Daoy (cell line): ENCODE measurements at regions not wholly inside any gene's neighbourhood (a gene's known extent, or its start where the extent isn't known, plus 50 kb on each side); places are given as distances from the start of the nearest gene placed in this dataset.

ENCODE experiments used
- DNase-seq: peaks from one replicate; pipeline ENCODE4 v3.0.0-alpha.2; 2015; ENCODE audit warnings: low read depth

DNA sequence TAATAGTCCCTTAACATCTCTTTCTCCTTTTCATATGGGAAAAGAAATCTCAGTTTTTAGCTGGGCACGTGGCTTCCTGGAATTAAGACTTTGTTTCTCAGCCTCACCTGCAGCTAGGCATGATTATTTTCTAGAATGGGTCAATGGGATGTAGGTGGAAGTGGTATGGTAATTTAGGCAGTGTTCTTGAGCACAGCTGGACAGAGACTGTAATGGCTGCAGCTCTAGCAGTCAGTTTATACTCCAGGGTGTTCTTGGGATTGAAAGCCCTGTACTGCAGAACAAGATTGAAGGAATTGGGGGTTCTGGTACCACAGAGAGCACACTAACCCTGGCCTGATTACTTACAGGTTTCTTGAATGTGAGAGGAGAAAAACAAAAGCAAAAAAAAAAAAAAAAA is 455.9 kb upstream of the ZNF608 start:
- no peak for DNase-seq

DNA sequence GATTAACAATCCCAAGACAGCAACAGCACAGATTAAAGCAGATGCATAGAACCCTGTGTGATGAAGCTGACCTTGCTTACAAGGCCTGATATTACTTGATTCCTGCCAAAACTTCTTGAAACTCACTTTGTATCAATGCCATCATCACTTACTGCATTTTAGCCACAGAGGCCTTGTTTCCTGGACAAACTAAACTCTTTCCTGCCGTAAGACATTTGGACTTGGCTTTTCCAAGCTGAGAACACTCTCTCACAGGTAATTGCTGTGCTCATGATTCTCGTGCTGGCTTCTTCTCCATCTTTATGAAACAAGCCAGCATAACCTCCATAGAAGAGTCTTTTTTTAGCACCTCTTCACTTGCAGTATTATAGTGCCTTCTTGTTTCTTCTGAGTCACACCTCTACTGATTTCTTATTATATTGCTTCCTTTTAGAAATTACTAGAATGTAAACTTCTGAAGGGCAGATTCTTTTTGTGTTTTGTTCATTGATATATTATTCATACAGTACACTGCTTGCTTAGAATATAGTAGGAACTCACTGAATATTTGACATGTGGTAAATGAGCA is 456.5 kb upstream of the ZNF608 start:
- DNase-seq = no peak

DNA sequence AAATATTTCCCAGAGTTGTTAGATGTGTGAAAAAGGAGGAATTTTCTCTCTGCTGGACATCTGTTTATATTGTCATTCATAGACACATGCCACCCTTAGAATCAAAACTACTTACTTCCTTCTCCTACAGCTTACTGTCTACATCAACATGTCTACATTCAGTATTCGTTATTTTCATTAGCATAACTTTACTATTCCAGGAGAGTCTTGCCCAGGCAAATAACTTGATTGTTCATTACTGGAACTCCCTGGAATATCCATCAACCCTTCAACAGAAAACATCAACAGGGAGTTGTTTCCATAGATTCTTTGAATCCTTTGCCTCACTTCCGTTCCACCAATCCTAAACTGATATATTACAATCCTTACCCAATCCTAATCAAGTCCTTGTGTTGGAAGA is 457.5 kb upstream of the ZNF608 start:
- no peak for DNase-seq

DNA sequence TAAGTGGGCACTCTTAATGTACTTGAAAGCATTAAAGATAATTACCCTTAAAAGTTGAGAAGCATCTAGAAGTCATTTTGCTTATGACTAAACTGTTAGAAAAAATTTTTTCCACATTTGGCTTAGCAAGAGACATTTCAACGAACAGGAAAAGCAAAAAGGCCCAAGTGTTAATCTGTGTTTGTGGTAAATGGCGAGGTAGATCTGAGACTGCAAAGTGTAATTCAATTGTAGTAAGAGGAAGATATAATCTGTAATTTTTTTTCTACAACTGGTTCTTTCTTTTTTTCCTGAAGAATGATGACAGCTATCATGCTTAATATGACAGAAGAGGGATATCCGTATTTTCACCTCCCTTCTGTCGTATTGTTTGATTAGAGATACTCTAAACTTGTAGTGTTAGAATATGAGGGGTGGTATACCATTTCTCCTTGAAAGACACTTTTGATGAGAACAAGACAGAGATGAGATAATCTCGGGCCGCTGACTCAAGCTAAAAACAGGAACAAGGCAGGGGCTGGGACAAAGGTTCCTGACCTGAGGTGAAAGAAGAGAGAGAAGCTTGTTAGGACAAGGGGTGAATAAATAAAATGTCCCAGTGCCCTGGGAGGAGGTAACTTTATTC is 459.3 kb upstream of the ZNF608 start:
- DNase-seq = no peak

DNA sequence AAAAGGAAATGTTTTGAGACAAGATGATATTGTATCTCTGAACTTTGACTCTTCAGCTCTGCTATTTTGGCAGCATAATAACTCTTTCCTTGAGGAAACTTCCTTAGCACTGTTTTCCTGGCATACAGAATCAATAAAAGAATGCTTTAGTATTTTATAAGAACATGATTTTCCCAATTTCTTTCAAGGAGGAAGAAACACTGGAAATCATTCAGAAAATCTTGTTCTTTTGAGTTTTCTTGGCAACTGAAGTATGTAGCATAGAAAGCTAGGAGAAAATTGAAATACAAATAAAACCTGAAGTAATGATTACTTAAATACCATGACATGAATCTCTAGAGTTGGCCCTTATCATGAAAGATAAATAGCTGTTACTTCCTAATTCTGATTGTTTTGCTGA is 461.4 kb upstream of the ZNF608 start:
- no peak for DNase-seq

DNA sequence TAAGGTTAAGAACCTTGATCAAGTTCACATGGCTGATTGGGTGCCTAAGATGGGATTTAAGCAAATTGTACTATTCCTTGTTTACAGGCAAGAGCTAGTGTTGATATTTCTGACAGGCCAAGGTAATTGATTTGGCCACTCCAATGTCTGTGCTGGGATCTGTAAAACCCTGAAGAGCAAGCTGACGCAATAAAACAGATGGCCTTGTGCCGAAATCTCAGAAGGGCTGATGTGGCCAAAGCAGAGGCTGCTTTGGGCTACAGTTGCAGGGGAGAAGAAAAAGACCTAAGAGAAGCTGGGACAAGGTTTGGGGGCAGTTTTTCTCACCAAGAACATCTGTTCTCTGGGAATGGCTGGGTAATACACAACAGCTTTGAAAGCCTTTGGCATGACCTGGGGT is 463.2 kb upstream of the ZNF608 start:
- DNase-seq = no peak

DNA sequence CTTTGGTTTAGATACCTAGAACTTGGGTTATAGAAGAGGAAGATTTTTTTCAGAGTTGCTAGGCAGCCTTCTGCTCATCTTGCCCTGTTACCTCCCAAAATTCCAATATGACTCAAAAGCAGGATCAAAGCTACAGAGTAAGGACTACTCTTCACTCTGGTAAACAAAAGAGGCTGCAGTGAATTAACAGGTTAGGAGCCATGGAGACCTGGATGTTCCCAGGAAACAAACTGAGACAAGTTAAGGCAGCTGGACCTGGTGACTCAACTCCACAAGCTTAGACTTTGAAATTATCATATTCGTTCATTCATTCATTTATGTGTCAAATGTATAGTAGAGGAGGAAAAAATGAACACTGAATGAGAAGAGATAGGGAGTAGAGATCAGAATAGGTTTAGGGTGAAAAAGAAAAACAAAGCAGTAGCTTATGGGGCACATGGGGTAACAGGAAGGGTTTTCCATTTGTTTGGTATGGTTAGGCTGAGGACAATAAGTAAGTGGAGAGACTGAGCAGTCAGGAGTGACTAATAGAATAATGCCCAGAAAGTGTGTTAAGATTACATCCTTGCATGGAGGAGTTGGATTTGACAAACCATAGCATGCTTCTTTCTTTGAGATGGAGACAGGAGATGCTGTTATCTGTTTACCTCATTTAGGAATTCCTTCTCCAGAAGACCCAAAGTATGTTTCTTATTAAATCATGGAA is 464.0 kb upstream of the ZNF608 start:
- DNase-seq = no peak

DNA sequence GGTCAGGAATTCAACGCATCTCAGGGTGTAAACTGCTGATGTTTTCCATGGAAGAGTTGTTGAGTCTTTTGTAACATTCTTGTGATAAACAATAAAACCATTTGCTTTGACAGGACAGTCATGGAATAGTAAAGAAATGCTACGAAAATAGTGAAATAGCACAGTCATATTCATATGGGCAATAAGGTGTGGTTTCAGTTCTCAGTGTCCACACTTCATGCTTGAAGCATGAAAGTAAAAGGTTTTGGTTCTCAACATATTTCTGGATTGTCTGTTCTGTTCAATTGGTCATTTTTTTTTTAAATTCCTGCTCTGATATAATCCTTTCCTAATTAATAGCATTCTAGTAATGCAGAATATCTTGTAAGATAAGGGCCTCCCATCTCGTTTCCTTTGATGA is 467.6 kb upstream of the ZNF608 start:
- no peak for DNase-seq

DNA sequence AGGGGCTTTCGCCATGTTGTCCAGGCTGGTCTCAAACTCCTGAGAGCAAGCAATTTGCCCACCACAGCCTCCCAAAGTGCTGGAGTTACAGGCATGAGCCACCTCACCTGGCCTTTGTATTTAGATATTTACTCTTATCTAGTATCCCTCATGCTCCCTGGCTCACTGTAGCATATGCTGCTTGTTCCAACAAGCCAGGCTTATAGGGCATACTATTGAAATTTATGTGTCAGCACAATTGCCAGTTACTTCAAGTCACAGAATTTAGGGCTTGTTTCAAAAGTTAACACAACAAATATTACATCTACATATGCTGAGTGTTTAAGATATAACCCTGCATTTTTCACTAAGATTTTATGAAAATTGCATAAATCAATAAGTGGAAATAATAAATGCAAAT is 469.2 kb upstream of the ZNF608 start:
- no peak for DNase-seq

DNA sequence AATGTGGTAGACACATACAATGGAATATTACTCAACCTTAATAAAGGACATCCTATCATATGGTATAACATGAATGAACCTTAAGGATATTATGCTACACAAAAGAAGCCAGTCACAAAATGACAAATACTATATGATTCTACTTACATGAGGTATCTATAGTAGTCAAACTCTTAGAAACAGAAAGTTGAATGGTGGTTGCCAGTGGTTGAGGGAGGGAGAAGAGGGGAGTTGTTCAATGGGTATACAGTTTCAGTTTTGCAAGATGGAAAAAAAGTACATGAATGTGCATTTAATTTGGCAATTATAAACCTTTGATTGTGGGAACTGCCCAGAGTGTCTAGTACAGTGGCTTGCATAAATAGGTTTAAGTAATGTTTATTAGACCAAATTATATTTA is 473.3 kb upstream of the ZNF608 start:
- no peak for DNase-seq

DNA sequence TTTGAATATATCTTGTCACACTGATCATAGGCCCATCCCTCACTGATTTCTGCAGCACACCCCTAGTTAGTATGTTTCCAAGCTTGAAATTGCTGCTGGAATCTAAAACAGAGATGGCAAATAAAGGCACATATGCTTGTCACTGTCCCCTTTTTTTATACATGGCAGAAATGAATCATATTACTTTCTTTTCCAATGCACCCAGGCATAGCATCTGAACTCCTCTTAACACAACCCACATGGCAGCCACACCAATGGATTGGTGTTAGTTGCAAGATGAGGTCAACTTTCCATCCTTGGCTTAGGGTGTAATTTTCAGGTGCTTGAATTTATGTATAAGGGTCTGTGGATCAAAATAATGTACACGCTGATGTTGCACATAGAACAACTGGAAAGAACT is 473.8 kb upstream of the ZNF608 start:
- DNase-seq = no peak

DNA sequence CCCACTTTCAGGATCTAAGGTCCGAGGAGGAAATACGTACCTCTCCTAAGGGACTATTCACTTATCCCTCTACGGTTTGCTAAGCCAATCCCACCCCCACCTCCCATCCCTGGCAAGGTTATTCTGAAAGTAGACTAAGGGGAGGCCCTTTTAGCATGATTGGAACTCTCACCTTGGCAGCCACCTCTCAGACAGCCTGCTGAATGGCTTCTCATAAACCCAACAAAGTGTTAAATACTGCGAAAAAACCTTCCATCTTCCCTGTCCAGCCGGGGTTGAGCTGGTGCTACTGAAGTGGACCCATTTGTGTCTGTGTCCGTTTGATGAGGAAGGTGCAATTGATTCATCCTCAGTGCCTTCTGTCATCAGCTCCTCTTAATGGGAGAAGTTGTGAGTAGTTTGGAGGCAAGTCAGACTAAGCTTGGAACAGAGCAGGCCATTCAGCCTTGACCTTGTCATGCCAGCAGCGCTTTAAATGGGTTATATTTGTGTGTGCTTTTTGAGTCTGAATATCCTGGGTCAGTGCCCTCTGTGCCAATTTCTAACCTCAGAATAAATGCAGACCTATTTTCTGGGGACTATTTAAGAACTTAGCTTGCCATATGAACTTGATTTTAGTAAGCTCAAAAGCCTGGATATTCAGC is 476.3 kb upstream of the ZNF608 start:
- DNase-seq = no peak

DNA sequence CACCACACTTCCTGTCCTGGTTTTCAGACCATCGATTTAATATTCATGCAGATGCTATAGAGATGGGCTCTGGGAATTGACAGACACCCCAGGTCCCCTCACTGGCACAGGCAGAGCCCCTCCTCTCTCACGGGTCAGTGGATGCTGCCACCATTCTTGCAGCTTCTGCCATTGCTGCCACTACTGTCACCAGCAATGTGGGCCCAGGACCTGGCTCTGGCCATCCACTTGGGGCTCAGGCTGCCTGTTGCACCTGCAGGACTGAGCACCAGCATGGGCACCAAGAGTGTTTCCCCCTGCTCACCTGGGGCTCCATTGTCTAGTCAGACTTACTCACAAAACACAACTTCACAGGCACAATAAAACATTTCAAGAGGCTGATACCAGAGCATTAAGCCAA is 479.0 kb upstream of the ZNF608 start:
- DNase-seq = no peak

DNA sequence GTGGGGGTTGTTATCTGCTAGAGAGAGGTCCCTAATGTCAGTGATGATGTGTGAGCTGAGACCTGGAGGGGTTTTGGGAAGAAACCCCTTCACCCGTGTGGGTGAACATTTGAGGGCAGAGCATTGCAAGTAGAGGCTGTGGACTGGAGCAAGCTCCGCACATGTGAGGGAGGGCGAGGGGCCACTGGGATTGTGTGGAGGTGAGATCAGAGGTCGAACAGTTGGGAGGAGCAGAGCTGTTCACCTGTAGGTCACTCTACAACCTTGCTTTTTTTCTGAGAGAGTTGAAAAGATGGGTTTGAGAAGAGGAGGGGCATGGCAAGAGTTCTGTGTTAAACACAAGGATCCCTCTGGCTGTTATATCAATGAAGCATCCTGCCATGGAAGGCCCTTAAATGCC is 480.4 kb upstream of the ZNF608 start:
- no peak for DNase-seq

DNA sequence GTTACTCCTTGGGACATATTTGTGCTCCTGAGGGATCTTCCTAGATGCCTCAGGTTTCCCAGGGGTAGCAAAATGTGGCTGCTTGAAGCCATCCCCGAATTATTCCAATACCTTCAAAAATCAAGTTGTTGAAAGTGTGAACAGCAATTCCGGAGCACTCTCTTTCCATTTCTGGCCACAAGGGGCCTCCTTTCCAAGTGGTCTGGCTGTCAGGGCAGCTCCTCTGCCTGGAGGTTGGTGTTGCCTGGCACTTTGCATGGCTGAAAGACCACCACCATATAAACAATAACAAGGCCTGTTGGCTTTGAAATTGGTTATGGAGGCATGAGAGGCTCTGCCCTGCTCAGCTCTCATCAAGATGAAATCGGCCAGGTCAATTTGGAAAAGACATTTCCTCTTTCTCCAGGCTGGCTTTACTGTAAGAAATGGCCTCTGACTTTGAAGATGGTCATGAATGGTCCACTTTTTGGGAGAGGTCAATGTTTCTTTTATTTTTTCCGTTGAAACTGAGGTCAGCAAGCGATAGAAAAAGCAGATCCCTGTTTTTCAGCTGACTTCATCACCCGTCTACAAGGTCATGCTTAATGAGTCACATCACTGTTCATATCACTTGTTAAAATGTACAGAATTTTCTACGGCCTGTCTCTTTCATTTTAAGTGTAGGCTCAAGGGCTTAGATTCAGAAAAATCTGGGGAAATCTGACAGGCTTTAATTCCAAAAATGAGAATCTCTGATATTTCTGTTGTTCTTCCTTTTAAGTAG is 481.1 kb upstream of the ZNF608 start:
- peak; percentile 35 for DNase-seq

DNA sequence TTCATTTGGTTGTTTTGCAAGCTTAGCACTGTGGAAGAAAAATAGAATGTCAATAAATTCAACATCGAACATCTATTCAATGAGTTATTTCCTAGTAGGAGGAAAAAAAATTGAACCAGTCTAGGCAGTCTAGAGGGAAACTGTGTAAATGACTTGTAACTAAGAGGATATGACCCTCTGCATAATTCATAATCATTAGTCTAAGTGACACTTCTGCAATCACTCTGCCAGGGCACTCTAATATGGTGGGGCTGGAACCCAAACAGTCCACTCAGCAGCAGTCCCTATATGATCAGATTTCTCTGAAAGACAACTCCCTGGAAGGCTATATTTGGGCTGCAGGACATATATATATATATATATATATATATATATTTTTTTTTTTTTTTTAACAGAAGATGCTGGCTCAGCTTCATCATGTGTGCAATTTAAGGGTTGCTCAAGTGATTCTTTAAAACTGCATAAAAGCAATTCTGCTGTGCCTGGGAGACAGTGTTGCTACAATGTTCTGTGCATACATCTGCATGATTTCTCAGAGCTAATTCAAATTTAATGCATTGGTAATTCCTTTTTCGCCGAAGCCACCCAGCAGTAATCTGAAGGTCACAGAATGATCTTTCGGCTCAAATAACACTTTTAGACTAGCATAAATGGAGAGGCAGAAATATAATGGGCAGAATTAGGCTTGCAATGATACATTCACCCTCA is 482.1 kb upstream of the ZNF608 start:
- DNase-seq = no peak

DNA sequence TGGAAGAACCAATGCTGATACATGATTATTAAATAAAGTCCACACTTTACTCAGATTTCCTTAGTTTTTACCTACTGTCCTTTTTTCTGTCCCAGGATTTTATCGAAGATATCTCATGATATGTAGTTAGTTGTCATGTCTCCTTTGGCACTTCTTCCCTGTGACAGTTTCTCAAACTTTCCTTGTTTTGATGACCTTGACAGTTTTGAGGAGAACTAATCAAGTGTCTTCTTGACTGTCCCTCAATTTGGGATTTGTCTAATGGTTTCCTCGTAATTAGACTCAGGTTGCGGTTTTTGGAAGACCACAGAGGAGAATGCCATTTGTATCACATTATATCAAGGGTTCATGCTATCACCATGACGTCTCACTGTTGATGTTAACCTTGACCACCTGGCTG is 483.1 kb upstream of the ZNF608 start:
- no peak for DNase-seq

DNA sequence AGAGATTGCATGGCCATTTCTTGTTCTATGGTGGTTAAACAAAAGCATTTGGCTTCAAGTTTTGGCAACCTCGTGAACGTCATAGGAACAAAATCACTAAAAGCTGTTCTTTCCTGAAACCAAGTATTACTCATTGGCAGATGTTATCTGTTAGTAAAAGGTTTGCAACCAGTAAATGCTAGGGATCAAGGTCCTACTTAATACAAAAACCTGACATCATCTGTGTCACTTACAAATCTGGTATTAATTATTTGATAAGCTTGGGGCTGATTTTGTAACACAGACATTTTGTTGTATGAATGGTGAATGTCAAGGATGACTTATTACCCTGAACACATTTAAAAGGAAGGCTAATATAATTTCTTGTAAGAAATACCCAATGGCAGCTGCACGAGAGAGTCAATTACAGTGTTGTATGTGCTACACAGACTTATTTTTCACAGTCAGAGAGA is 486.4 kb upstream of the ZNF608 start:
- DNase-seq = no peak

DNA sequence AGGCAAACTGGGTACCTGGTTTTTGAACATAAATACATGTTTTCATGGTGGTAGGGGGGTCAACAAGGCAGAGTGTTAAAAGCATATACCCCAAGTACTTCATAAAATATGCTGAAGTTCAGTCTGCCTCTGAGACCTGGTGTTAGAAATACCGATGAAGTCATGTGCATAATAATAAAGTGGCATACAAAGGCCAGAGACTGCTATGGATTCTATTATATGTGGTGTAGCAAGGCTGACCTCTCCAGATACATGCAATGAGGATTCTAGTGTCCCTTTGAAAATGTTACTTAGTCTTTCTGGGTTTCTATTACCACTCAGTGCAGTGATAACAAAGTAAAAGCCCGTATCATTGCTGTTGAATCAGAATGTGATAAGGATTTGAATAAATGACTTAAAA is 487.5 kb upstream of the ZNF608 start:
- no peak for DNase-seq

DNA sequence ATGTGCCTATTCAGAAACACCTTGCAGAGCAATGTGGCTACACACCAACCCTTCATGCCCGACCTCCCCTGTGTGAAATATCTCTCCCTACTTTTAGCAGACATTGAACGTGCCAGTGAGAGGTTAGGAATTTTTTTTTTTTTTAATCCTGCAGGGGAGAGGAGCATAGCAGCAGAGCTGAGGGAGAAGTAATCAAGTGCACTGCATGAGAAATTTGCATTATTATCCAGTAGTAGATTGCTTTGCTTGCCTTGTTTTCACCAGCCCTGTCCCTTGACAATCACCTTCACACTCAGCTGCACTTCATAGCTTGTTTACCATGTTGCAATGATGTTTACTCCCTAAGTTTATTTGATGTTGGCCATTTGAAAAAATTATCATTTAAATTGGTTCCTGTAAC is 489.6 kb upstream of the ZNF608 start:
- no peak for DNase-seq

DNA sequence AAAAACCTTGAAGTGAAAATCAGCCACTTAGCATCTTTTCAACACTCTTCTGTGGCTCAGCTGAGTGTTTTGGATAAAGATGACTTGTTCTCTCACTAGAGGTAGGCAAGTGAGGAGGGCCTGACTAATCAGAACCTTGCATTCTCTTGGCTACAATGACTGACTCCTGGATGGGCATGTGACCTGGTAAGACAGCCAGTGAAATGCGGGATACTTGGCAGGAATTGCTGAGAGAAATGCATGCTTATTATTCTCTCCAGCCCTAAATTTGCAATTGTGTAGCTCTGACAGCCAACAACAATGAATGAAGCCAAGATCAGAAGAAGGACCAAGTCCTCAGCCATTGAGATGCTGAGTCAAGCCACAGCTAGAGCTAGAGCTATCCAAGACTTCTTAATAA is 490.5 kb upstream of the ZNF608 start:
- DNase-seq = no peak

DNA sequence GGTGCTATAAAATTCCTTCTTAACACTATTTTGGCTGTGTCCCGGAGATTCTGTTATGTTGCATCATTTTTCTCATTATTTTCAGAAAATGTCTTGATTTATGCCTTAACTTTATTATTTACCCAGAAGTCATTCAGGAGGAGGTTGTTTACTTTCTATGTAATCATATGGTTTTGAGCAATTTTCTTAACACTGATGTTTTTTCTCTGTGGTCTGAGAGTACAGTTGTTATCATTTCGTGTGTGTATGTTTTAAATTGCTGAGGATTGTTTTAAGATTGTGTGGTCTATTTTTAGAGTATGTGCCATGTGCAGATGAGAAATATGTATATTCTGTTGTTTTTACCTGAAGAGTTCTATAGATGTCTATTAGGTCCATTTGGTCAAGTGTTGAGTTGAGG is 498.1 kb upstream of the ZNF608 start:
- DNase-seq = no peak
